Kidney (tissue), 13 donors: ENCODE measurements at regions not wholly inside any gene's neighbourhood (a gene's known extent, or its start where the extent isn't known, plus 50 kb on each side); places are given as distances from the start of the nearest gene placed in this dataset.

Experiments
- DNase-seq, 5 donors: peaks; one replicate each; pipeline ENCODE4 v3.0.0-alpha.2; 2013 to 2020
- FAIRE-seq: peaks from 2 replicates; lab custom pipeline; 2012; peaks lifted over from hg19 to GRCh38; lab: Jason Lieb, UNC
- H3K27ac ChIP-seq, 2 donors: one replicate each; pipeline ENCODE4 v1.7.0; 2013; ENCODE audit warnings: low read depth in 2 of 2, low read length in 2 of 2, inconsistent platforms in 1 of 2
- H3K27me3 ChIP-seq: one replicate; pipeline ENCODE4 v1.7.1; 2013; ENCODE audit warnings: low read length, inconsistent platforms; ENCODE audit not compliant: control insufficient read depth, insufficient read depth
- H3K36me3 ChIP-seq, 3 donors: one replicate each; pipeline versions ENCODE4 v1.7.0 to v1.7.1; 2013; ENCODE audit warnings: low read length in 3 of 3, control low read depth in 1 of 3, inconsistent platforms in 1 of 3; ENCODE audit not compliant: insufficient read depth in 3 of 3, control insufficient read depth in 2 of 3
- H3K4me1 ChIP-seq, 3 donors: one replicate each; pipeline versions ENCODE4 v1.7.0 to v1.7.1; 2013; ENCODE audit warnings: low read length in 3 of 3, inconsistent platforms in 1 of 3, low read depth in 1 of 3; ENCODE audit not compliant: control insufficient read depth in 2 of 3, insufficient read depth in 2 of 3
- H3K4me3 ChIP-seq, 3 donors: one replicate each; pipeline versions ENCODE4 v1.7.0 to v1.8.1; 2013; ENCODE audit warnings: low read length in 3 of 3, control low read depth in 1 of 3, inconsistent platforms in 1 of 3
- H3K9ac ChIP-seq, 3 donors: one replicate each; pipeline versions ENCODE4 v1.7.0 to v1.7.1; 2013; ENCODE audit warnings: low read length in 3 of 3, control low read depth in 1 of 3, inconsistent platforms in 1 of 3
- H3K9me3 ChIP-seq, 3 donors: one replicate each; pipeline versions ENCODE4 v1.7.0 to v1.7.1; 2013; ENCODE audit warnings: low read length in 3 of 3, control low read depth in 1 of 3, inconsistent platforms in 1 of 3; ENCODE audit not compliant: control insufficient read depth in 2 of 3, insufficient read depth in 1 of 3
- CTCF ChIP-seq: IDR thresholded peaks from 3 replicates; pipeline ENCODE4 v1.5.1; 2012; ENCODE audit warnings: mild to moderate bottlenecking, moderate library complexity, borderline replicate concordance; ENCODE audit not compliant: insufficient read depth; ENCODE audit errors: extremely low read depth
- intact Hi-C: fragments of 100-400 bp; cut with DNase I; formaldehyde crosslinking; loops from one replicate; pipeline ENCODE4 v1.11.1; 2022
- donor health status: control.
- donor health status: control.
- donor health status: control.
- donor health status: control.
- donor health status: control.
- donor health status: DM: yes; HTN: yes; CAD: no.
- donor health status: Normal renal cell carcinoma (clear cell type).

DNA sequence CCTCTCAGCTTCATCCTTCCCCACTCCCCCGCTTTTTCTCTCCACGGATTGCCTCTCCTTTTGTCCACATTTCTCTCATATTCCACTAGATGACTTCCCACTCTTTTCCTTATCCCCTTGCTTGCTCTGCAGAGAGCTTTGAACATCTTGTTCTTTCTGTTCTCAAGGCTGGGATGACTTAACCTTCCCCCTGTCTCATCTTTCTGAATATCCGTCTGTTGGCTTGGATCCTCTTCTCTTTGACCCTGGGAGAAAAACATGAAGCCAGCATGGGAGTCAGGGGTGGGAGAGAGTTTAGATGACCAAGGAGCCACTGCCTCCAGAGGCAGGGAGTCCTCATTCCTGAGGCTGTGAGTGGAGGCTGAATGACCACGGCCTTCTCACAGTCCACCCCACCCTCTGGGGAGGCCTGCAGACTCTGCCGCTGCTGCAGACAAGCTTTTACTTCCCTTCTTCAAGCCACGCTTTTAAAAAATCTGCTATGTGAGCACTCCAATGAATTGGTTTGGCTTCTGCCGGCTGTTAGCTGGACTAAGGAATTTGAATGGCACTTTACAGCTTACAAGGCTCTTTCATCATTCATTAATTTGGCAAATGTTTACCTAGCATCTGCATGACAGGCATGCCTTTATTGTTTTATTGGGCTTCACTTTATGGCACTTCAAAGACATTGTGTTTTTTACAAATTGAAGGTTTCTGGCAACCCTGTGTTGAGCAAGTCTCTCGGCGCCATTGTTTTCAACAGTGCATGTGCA, 111.6 kb upstream of the SLC6A6 start:
- no peaks in the 10 kb centered on the region for H3K36me3 ChIP-seq
- H3K9ac ChIP-seq, result no peak overlapping the region
- no peaks in the 10 kb centered on the region for H3K27me3 ChIP-seq
- H3K4me1 ChIP-seq, result peaks cover 0 to 11% (median 7%) of the 10 kb centered on the region in 3 donors
- intact Hi-C loops, result no loop called here
- H3K9me3 ChIP-seq, result no peaks in the 10 kb centered on the region
- DNase-seq (peak in 2 of 5 donors; percentile 62 to 63), FAIRE-seq (no peak)
- peak overlapping the region in 1 of 2 donors; percentile 56 for H3K27ac ChIP-seq
- no peak overlapping the region for H3K4me3 ChIP-seq
- no peak for TF ChIP-seq CTCF

- FAIRE-seq, result no peak
- H3K27me3 ChIP-seq, result no peaks in the 10 kb centered on the region
- no peaks in the 10 kb centered on the region for H3K9me3 ChIP-seq
- no peak overlapping the region for H3K27ac ChIP-seq
- no peak for DNase-seq
- intact Hi-C loops, result no loop called here
- H3K9ac ChIP-seq, result no peak overlapping the region
- no peak for TF ChIP-seq CTCF
- H3K36me3 ChIP-seq, result no peaks in the 10 kb centered on the region
- H3K4me3 ChIP-seq, result no peak overlapping the region
- H3K4me1 ChIP-seq, result peaks cover 0 to 9% (median 5%) of the 10 kb centered on the region in 3 donors
These were observed 107.4 kb upstream of the SLC6A6 start for GRCh38 chr3:14295037-14295436.

DNA sequence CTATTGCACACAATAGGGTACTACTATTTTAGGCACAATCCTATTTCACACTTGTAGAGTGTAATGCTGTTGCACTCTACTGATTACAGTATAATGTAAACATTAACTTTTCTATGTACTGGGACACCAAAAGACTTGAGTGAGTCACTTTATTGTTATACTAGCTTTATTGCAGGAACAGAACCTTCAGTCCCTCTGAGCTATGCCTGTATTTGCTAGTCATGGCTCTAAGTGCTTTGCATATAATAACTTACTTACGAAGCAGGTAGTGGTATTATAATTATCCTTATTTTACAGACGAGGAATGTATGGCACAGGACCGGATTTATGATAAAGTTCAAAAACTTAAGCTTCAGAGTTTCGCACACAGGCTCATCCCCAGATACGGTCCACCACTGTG, 106.6 kb upstream of the SLC6A6 start:
- no peak for FAIRE-seq
- TF ChIP-seq CTCF, result no peak
- Histone ChIP-seq H3K27me3 (no peaks in the 10 kb centered on the region), H3K4me3 (no peak overlapping the region), H3K9ac (no peak overlapping the region), H3K4me1 (peaks cover 0 to 6% (median 0%) of the 10 kb centered on the region in 3 donors), H3K27ac (no peak overlapping the region), H3K9me3 (no peaks in the 10 kb centered on the region), H3K36me3 (no peaks in the 10 kb centered on the region)
- intact Hi-C loops, result no loop called here
- DNase-seq, result no peak
